Mesothelial cell of epicardium (in vitro differentiated cells): ENCODE measurements at regions not wholly inside any gene's neighbourhood (a gene's known extent, or its start where the extent isn't known, plus 50 kb on each side); places are given as distances from the start of the nearest gene placed in this dataset.
"Not testable (repeated sequence)": the region's sequence is repeated elsewhere in the genome, so short reads cannot be mapped to it uniquely, and the experiment has no call there.

Experiments
- DNase-seq, 2 experiments: peaks; one replicate each; pipeline ENCODE4 v3.0.0; 2021; ENCODE audit warnings: low spot score in 2 of 2; ENCODE audit not compliant: unreplicated experiment in 2 of 2
- H3K27ac Mint-ChIP-seq: 2 replicates; pipeline ENCODE4 v1.8.0; 2021; ENCODE audit warnings: mixed read lengths
- H3K27me3 Mint-ChIP-seq: 2 replicates; pipeline ENCODE4 v1.8.0; 2021; ENCODE audit warnings: low read depth, mixed read lengths
- H3K36me3 Mint-ChIP-seq: 2 replicates; pipeline ENCODE4 v1.8.0; 2021; ENCODE audit warnings: mixed read lengths
- H3K4me1 Mint-ChIP-seq: 2 replicates; pipeline ENCODE4 v1.8.0; 2021; ENCODE audit warnings: mixed read lengths
- H3K4me3 Mint-ChIP-seq: 2 replicates; pipeline ENCODE4 v1.8.0; 2021; ENCODE audit warnings: mild to moderate bottlenecking, moderate library complexity, mixed read lengths
- H3K9me3 Mint-ChIP-seq: 2 replicates; pipeline ENCODE4 v1.8.0; 2021; ENCODE audit warnings: mixed read lengths
- TF ChIP-seq, protein P1 (sequence below): fragments of 200-600 bp; sonication (generic); IDR thresholded peaks from one replicate; pipeline ENCODE4 v1.5.0; 2021; ENCODE audit warnings: antibody characterized with exemption; ENCODE audit not compliant: unreplicated experiment

DNA sequence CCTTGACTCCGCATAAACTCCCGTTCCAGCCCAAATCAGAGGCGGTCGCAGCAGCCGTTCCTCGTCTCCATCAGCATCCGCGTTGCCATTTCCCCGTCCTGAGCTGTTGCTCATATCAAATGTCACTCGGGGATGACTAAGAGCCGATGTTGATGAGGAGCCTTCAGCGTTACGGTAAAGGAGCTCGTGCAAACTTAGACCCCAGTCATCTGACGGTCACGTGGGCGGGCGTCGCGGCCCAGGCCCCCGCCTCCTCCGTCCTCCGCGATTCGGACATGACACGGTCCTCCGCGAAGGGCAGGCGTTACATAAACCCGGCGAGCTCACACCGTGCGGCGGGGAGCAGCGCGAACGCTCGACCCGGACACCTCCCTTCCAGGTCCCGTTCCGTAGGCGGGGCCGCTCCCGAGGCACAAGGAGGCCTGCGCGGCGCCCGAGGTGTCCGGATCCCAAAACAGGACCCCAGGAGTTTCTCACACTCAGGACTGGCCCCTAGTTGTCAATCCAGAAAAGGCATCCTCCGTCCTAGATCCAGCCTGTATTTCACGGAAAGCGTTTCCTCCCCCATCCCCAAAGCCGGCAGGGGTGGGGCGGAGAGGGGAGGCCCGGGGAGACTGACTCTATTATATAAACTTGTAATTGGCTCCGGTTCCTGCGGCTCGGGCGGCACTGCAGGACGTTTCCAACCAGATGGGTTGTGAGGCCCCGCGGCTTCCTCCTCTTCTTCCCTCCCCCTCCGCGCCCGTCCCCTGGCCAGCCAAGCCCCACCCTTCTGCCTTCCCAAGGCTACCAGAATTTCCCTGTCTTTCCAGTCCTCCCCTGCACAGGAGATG lies 100.0 kb upstream of the IGF1R start:
- TF ChIP-seq, protein P1, sequence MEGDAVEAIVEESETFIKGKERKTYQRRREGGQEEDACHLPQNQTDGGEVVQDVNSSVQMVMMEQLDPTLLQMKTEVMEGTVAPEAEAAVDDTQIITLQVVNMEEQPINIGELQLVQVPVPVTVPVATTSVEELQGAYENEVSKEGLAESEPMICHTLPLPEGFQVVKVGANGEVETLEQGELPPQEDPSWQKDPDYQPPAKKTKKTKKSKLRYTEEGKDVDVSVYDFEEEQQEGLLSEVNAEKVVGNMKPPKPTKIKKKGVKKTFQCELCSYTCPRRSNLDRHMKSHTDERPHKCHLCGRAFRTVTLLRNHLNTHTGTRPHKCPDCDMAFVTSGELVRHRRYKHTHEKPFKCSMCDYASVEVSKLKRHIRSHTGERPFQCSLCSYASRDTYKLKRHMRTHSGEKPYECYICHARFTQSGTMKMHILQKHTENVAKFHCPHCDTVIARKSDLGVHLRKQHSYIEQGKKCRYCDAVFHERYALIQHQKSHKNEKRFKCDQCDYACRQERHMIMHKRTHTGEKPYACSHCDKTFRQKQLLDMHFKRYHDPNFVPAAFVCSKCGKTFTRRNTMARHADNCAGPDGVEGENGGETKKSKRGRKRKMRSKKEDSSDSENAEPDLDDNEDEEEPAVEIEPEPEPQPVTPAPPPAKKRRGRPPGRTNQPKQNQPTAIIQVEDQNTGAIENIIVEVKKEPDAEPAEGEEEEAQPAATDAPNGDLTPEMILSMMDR = no peak
- H3K4me1 Mint-ChIP-seq = peaks cover 15% of the 10 kb centered on the region
- peaks cover 4% of the 10 kb centered on the region for H3K9me3 Mint-ChIP-seq

GRCh38 chr15:98549003-98549402 lies 99.3 kb upstream of the IGF1R start:
- peaks cover 15% of the 10 kb centered on the region for H3K4me1 Mint-ChIP-seq
- DNase-seq = no peak
- TF ChIP-seq, protein P1 = no peak
- peaks cover 47% of the 10 kb centered on the region for H3K27me3 Mint-ChIP-seq
- H3K27ac Mint-ChIP-seq = peak overlapping the region; percentile 67
- H3K9me3 Mint-ChIP-seq = peaks cover 4% of the 10 kb centered on the region
- H3K4me3 Mint-ChIP-seq = peak overlapping the region; percentile 73
- no peaks in the 10 kb centered on the region for H3K36me3 Mint-ChIP-seq

More for the DNA sequence above, 100.0 kb upstream of the IGF1R start:
- Mint-ChIP-seq H3K27me3 (peaks cover 47% of the 10 kb centered on the region), H3K36me3 (no peaks in the 10 kb centered on the region), H3K27ac (peak overlapping the region; percentile 67), H3K4me3 (peak overlapping the region; percentile 73)
- DNase-seq = peak; percentile 56 to 60

GRCh38 chr15:98549741-98550140 lies 98.6 kb upstream of the IGF1R start:
- H3K27me3 Mint-ChIP-seq = peaks cover 51% of the 10 kb centered on the region

GRCh38 chr15:98550363-98550762 lies 98.0 kb upstream of the IGF1R start:
- H3K4me3 Mint-ChIP-seq, DNase-seq, H3K36me3 Mint-ChIP-seq, H3K27ac Mint-ChIP-seq, H3K9me3 Mint-ChIP-seq: not testable (repeated sequence)
- Mint-ChIP-seq H3K4me1 (peaks cover 15% of the 10 kb centered on the region), H3K27me3 (peaks cover 52% of the 10 kb centered on the region)

More at GRCh38 chr15:98549741-98550140, 98.6 kb upstream of the IGF1R start:
- H3K36me3 Mint-ChIP-seq = no peaks in the 10 kb centered on the region
- DNase-seq = no peak
- peaks cover 15% of the 10 kb centered on the region for H3K4me1 Mint-ChIP-seq
- TF ChIP-seq, protein P1 = no peak
- H3K27ac Mint-ChIP-seq = no peak overlapping the region
- no peak overlapping the region for H3K4me3 Mint-ChIP-seq
- peaks cover 4% of the 10 kb centered on the region for H3K9me3 Mint-ChIP-seq

DNA sequence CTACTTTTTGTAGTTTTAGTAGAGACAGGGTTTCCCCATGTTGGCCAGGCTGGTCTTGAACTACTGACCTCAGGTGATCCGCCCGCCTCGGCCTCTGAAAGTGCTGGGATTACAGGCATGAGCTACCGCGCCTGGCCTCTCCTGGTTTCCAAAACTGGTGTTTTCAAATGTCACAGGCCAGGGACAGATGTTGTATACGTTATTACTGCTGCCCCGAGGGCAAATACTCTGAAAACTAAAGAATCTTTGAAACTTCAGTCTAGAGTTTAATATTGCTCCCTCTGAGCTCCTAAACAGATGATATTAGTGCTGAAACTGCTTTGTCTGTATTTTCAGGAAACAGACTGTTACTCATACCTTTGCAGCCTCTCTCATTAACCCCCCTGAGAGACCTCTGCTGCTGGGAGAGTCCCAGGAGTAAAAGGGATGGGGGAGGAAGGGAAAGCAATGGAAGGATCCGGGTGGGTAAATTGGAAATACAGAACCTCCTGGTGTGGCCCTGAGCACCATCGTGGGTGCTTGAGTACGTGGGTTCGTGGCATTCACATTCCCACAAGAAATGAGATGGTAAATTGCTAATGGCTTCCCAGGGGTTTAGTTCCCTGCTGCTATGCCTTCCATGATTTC lies 96.3 kb upstream of the IGF1R start:
- peaks cover 15% of the 10 kb centered on the region for H3K4me1 Mint-ChIP-seq
- TF ChIP-seq, protein P1 = no peak
- no peaks in the 10 kb centered on the region for H3K36me3 Mint-ChIP-seq
- H3K27ac Mint-ChIP-seq = no peak overlapping the region
- peaks cover 4% of the 10 kb centered on the region for H3K9me3 Mint-ChIP-seq
- peaks cover 41% of the 10 kb centered on the region for H3K27me3 Mint-ChIP-seq
- DNase-seq = no peak
- no peak overlapping the region for H3K4me3 Mint-ChIP-seq
